CD14-positive monocyte (primary cell): ENCODE measurements at regions not wholly inside any gene's neighbourhood (a gene's known extent, or its start where the extent isn't known, plus 50 kb on each side); places are given as distances from the start of the nearest gene placed in this dataset.

Experiments used
- DNase-seq, 3 donors: peaks; one replicate each; pipeline ENCODE4 v3.0.0-alpha.2; 2011 to 2022
- H2AFZ ChIP-seq: 2 replicates; pipeline ENCODE4 v1.6.0; 2012; ENCODE audit warnings: mild to moderate bottlenecking, low read depth, low read length, inconsistent platforms; ENCODE audit not compliant: insufficient read depth, poor library complexity, severe bottlenecking
- H3K27ac ChIP-seq, 2 donors: 1 replicate in 1 of 2; 2 replicates in 1 of 2; pipeline ENCODE4 v1.5.1; 2012 to 2013; ENCODE audit warnings: low read length in 2 of 2, control low read depth in 1 of 2, inconsistent platforms in 1 of 2, low read depth in 1 of 2, mild to moderate bottlenecking in 1 of 2
- H3K27me3 ChIP-seq, 2 donors: one replicate each; pipeline versions ENCODE4 v1.6.0 to v1.6.1; 2011 to 2013; ENCODE audit warnings: low read length in 2 of 2; ENCODE audit not compliant: control insufficient read depth in 2 of 2, insufficient read depth in 2 of 2
- H3K36me3 ChIP-seq, 2 donors: replicated peaks in 1 of 2; 1 replicate in 1 of 2; 2 replicates in 1 of 2; pipeline versions ENCODE4 v1.5.1 to v1.6.1; 2012 to 2013; ENCODE audit warnings: low read length in 2 of 2, control low read depth in 1 of 2, inconsistent platforms in 1 of 2, mild to moderate bottlenecking in 1 of 2; ENCODE audit not compliant: insufficient read depth in 2 of 2, control insufficient read depth in 1 of 2
- H3K4me1 ChIP-seq, 2 donors: 1 replicate in 1 of 2; 2 replicates in 1 of 2; pipeline versions ENCODE4 v1.5.1 to v1.6.1; 2012 to 2013; ENCODE audit warnings: low read length in 2 of 2, control low read depth in 1 of 2, inconsistent platforms in 1 of 2, mild to moderate bottlenecking in 1 of 2, moderate library complexity in 1 of 2; ENCODE audit not compliant: insufficient read depth in 2 of 2, control insufficient read depth in 1 of 2
- H3K4me2 ChIP-seq: replicated peaks from 2 replicates; pipeline ENCODE3; 2012; ENCODE audit warnings: low read length, moderate library complexity, mild to moderate bottlenecking; ENCODE audit not compliant: poor library complexity, severe bottlenecking; ENCODE audit errors: extremely low read depth
- H3K4me3 ChIP-seq, 3 experiments: fragments of 200-600 bp in 1 of 3; sonication (generic) in 1 of 3; replicated peaks in 1 of 3; 1 replicate in 2 of 3; 2 replicates in 1 of 3; pipeline ENCODE4 v1.5.1; 2011 to 2013; ENCODE audit warnings: low read length in 3 of 3, mild to moderate bottlenecking in 3 of 3, control low read depth in 2 of 3, low read depth in 2 of 3, inconsistent platforms in 1 of 3, moderate library complexity in 1 of 3
- H3K79me2 ChIP-seq: 2 replicates; pipeline ENCODE4 v1.6.0; 2012; ENCODE audit warnings: mild to moderate bottlenecking, control low read depth, inconsistent platforms, low read length, moderate library complexity; ENCODE audit not compliant: insufficient read depth
- H3K9ac ChIP-seq: 2 replicates; pipeline ENCODE4 v1.6.0; 2017; ENCODE audit warnings: low read length, mild to moderate bottlenecking; ENCODE audit not compliant: insufficient read depth, poor library complexity, severe bottlenecking
- H3K9me3 ChIP-seq, 2 donors: replicated peaks in 1 of 2; 1 replicate in 1 of 2; 2 replicates in 1 of 2; pipeline versions ENCODE4 v1.5.1 to v1.6.1; 2012 to 2013; ENCODE audit warnings: low read length in 2 of 2, control low read depth in 1 of 2; ENCODE audit not compliant: control insufficient read depth in 1 of 2, insufficient read depth in 1 of 2
- H4K20me1 ChIP-seq: 2 replicates; pipeline ENCODE4 v1.6.0; 2012; ENCODE audit warnings: mild to moderate bottlenecking, low read length, control low read depth, moderate library complexity; ENCODE audit not compliant: insufficient read depth
- H3K27ac Mint-ChIP-seq, 7 donors: one replicate each; pipeline ENCODE4 v1.8.0; 2020; ENCODE audit warnings: mild to moderate bottlenecking in 7 of 7, mixed read lengths in 7 of 7, moderate library complexity in 6 of 7, inconsistent platforms in 2 of 7
- H3K27me3 Mint-ChIP-seq, 3 donors: one replicate each; pipeline ENCODE4 v1.8.0; 2021 to 2022; ENCODE audit warnings: low read depth in 3 of 3, mild to moderate bottlenecking in 3 of 3, mixed read lengths in 3 of 3, moderate library complexity in 3 of 3, inconsistent platforms in 1 of 3
- H3K36me3 Mint-ChIP-seq, 2 donors: one replicate each; pipeline ENCODE4 v1.8.0; 2020; ENCODE audit warnings: mixed read lengths in 2 of 2, inconsistent platforms in 1 of 2, mild to moderate bottlenecking in 1 of 2
- H3K4me1 Mint-ChIP-seq: one replicate; pipeline ENCODE4 v1.8.0; 2020; ENCODE audit warnings: mild to moderate bottlenecking, mixed read lengths
- H3K4me3 Mint-ChIP-seq, 2 donors: one replicate each; pipeline ENCODE4 v1.8.0; 2020; ENCODE audit warnings: mild to moderate bottlenecking in 2 of 2, mixed read lengths in 2 of 2, moderate library complexity in 1 of 2
- H3K9me3 Mint-ChIP-seq, 7 donors: one replicate each; pipeline ENCODE4 v1.8.0; 2020 to 2022; ENCODE audit warnings: mixed read lengths in 7 of 7, mild to moderate bottlenecking in 6 of 7, moderate library complexity in 6 of 7, inconsistent platforms in 2 of 7
- WGBS: methylation state at CpG from one replicate; pipeline ENCODE4 v1.1.5; 2013; ENCODE audit warnings: missing lambda C conversion rate; ENCODE audit not compliant: insufficient coverage; 5-methylcytosine and 5-hydroxymethylcytosine counted together
- intact Hi-C, 2 donors: fragments of 100-400 bp; cut with micrococcal nuclease; formaldehyde crosslinking; loops; one replicate each; pipeline versions ENCODE4 v1.15.0 to v1.15.1; 2023
- TF ChIP-seq, protein P1 (sequence below): fragments of 200-600 bp; IDR thresholded peaks from one replicate; pipeline ENCODE4 v1.8.0; 2022; ENCODE audit warnings: antibody characterized with exemption, mild to moderate bottlenecking

DNA sequence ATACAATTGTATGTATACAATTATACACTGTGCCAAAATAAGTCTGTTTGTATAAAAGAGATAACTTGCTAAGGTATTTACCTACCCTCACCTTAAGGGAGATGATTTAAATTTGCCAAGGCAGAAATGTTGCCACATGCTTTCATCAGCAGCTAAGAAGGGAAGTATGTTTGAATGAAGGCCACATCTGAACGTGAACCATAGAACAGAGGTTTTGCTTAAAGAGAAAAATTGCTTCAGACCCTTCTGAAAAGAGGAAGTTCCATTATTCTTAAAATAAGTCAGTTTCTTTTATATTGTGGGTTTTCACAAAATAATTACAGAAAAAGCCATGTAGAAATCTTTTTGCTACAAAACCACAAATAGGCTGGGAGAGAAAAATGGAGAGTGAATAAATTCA is 621.5 kb upstream of the HTR2C start:
- Histone ChIP-seq H3K4me1 (peaks cover 8 to 17% of the 10 kb centered on the region in 2 donors), H3K36me3 (no peaks in the 10 kb centered on the region), H3K9ac (no peak overlapping the region), H3K79me2 (no peaks in the 10 kb centered on the region), H3K4me3 (no peak overlapping the region), H2AFZ (no peak overlapping the region), H3K4me2 (peak overlapping the region; percentile 6), H3K27ac (peak overlapping the region in 1 of 2 donors; percentile 32), H3K27me3 (no peaks in the 10 kb centered on the region), H3K9me3 (no peaks in the 10 kb centered on the region), H4K20me1 (no peaks in the 10 kb centered on the region)
- WGBS, result no CpG with 5 or more reads among the region's 1 CpG
- DNase-seq, result peak; percentile 40 to 59 (median 59)
- peaks cover 0 to 6% (median 0%) of the 10 kb centered on the region in 3 donors for H3K27me3 Mint-ChIP-seq
- peaks cover 0 to 3% (median 0%) of the 10 kb centered on the region in 7 donors for H3K9me3 Mint-ChIP-seq
- peaks cover 16% of the 10 kb centered on the region for H3K4me1 Mint-ChIP-seq
- TF ChIP-seq, protein P1, sequence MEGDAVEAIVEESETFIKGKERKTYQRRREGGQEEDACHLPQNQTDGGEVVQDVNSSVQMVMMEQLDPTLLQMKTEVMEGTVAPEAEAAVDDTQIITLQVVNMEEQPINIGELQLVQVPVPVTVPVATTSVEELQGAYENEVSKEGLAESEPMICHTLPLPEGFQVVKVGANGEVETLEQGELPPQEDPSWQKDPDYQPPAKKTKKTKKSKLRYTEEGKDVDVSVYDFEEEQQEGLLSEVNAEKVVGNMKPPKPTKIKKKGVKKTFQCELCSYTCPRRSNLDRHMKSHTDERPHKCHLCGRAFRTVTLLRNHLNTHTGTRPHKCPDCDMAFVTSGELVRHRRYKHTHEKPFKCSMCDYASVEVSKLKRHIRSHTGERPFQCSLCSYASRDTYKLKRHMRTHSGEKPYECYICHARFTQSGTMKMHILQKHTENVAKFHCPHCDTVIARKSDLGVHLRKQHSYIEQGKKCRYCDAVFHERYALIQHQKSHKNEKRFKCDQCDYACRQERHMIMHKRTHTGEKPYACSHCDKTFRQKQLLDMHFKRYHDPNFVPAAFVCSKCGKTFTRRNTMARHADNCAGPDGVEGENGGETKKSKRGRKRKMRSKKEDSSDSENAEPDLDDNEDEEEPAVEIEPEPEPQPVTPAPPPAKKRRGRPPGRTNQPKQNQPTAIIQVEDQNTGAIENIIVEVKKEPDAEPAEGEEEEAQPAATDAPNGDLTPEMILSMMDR, result no peak
- no peaks in the 10 kb centered on the region for H3K36me3 Mint-ChIP-seq
- peak overlapping the region in 2 of 7 donors; percentile 25 to 30 for H3K27ac Mint-ChIP-seq
- intact Hi-C loops, result no loop called here
- no peak overlapping the region for H3K4me3 Mint-ChIP-seq

GRCh38 chrX:113959912-113960626 is 623.8 kb upstream of the HTR2C start:
- intact Hi-C loops, result no loop called here
- Histone ChIP-seq H3K36me3 (no peaks in the 10 kb centered on the region), H3K9ac (no peak overlapping the region), H3K4me1 (peaks cover 8 to 17% of the 10 kb centered on the region in 2 donors), H3K79me2 (no peaks in the 10 kb centered on the region), H2AFZ (no peak overlapping the region), H3K27me3 (no peaks in the 10 kb centered on the region), H3K9me3 (no peaks in the 10 kb centered on the region), H3K4me2 (no peak overlapping the region), H4K20me1 (no peaks in the 10 kb centered on the region), H3K27ac (no peak overlapping the region), H3K4me3 (no peak overlapping the region)
- H3K27me3 Mint-ChIP-seq, result peaks cover 0 to 5% (median 0%) of the 10 kb centered on the region in 3 donors
- TF ChIP-seq, protein P1, result no peak
- H3K4me1 Mint-ChIP-seq, result peaks cover 13% of the 10 kb centered on the region
- DNase-seq, result no peak
- no CpG with 5 or more reads among the region's 4 CpGs for WGBS
- H3K4me3 Mint-ChIP-seq, result no peak overlapping the region
- H3K36me3 Mint-ChIP-seq, result no peaks in the 10 kb centered on the region
- peaks cover 0 to 3% (median 0%) of the 10 kb centered on the region in 7 donors for H3K9me3 Mint-ChIP-seq
- H3K27ac Mint-ChIP-seq, result no peak overlapping the region
